NT2/D1 (cell line): ENCODE measurements at regions not wholly inside any gene's neighbourhood (a gene's known extent, or its start where the extent isn't known, plus 50 kb on each side); places are given as distances from the start of the nearest gene placed in this dataset.
"Not testable (repeated sequence)": the region's sequence is repeated elsewhere in the genome, so short reads cannot be mapped to it uniquely, and the experiment has no call there.

Experiments
- DNase-seq: peaks from one replicate; pipeline ENCODE4 v3.0.0-alpha.2; 2011; ENCODE audit warnings: low read depth, low spot score
- H3K27me3 ChIP-seq: 2 replicates; pipeline ENCODE4 v1.6.0; 2011; ENCODE audit warnings: mild to moderate bottlenecking; ENCODE audit not compliant: insufficient read length, insufficient read depth
- H3K36me3 ChIP-seq: 2 replicates; pipeline ENCODE4 v1.6.1; 2011; ENCODE audit warnings: mild to moderate bottlenecking, low read length, mixed read lengths; ENCODE audit not compliant: insufficient read depth, insufficient read length
- H3K4me1 ChIP-seq: 2 replicates; pipeline ENCODE4 v1.5.1; 2011; ENCODE audit not compliant: insufficient read depth, insufficient read length
- H3K4me3 ChIP-seq: 2 replicates; pipeline ENCODE4 v1.5.1; 2011; ENCODE audit warnings: low read depth; ENCODE audit not compliant: insufficient read length
- H3K9ac ChIP-seq: 2 replicates; pipeline ENCODE4 v1.6.0; 2011; ENCODE audit warnings: low read depth; ENCODE audit not compliant: insufficient read length
- H3K9me3 ChIP-seq: 2 replicates; pipeline ENCODE4 v1.5.1; 2011; ENCODE audit warnings: mild to moderate bottlenecking, low read length; ENCODE audit not compliant: insufficient read depth
- SUZ12 ChIP-seq: IDR thresholded peaks from 2 replicates; pipeline ENCODE4 v1.6.1; 2011; ENCODE audit not compliant: insufficient read length, insufficient read depth; ENCODE audit errors: extremely low read depth
- YY1 ChIP-seq: IDR thresholded peaks from 2 replicates; pipeline ENCODE4 v1.6.1; 2011; ENCODE audit not compliant: insufficient read length, insufficient read depth
- ZNF274 ChIP-seq: IDR thresholded peaks from 2 replicates; pipeline ENCODE4 v1.6.1; 2011; ENCODE audit warnings: mild to moderate bottlenecking, low read depth, low read length

DNA sequence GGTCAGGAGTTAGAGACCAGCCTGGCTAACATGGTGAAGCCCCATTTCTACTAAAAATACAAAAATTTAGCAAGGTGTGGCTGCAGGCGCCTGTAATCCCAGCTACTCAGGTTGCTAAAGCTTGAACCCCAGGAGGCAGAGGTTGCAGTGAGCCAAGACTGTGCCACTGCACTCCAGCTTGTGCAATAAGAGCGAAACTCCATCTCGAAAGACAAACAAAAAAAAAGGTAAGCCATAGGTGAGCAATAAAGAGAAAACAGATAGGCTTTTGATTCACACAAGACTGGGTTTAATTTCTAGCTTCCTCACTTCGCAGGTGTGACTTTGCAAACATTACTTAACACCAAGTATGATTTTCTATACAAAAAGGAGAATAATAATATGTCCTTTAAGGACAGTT lies 72.3 kb upstream of the ACBD5 start:
- no peak for DNase-seq
- TF ChIP-seq SUZ12, result no peak
- no peak for TF ChIP-seq YY1
- TF ChIP-seq ZNF274, result no peak
- H3K9ac ChIP-seq, result no peak overlapping the region
- no peaks in the 10 kb centered on the region for H3K27me3 ChIP-seq
- H3K9me3 ChIP-seq, result no peaks in the 10 kb centered on the region
- no peak overlapping the region for H3K4me3 ChIP-seq
- no peaks in the 10 kb centered on the region for H3K36me3 ChIP-seq
- no peaks in the 10 kb centered on the region for H3K4me1 ChIP-seq

DNA sequence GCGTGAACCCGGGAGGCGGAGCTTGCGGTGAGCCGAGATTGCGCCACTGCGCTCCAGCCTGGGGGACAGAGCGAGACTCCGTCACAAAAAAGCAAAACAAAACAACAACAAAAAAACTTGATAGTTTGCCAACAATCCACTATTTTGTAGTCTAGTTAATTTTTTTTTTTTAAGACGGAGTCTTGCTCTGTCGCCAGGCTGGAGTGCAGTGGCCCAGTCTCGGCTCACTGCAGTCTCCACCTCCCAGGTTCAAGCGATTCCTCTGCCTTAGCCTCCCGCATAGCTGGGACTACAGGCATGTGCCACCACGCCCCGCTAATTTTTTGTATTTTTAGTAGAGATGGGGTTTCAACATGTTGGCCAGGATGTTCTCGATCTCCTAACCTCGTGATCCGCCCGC lies 71.2 kb upstream of the ACBD5 start:
- H3K4me1 ChIP-seq, DNase-seq, H3K9ac ChIP-seq, H3K27me3 ChIP-seq, H3K36me3 ChIP-seq, H3K9me3 ChIP-seq, H3K4me3 ChIP-seq: not testable (repeated sequence)

DNA sequence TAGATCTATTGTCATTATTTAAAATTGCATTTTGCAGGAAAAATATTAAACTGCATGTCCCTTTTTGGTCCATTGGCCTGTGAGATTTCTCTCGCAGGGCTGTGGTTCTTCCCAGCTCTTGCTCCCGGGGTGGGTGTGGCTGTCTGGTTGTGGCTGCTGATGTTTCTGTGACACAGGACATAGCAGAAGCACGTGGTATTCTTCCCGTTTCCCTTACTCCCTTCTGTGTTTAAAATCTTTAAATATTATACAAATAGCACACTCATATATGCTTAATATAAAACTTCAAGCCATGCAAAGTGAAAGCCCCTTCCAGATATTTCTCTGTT lies 57.9 kb upstream of the ACBD5 start:
- peaks cover 12% of the 10 kb centered on the region; the same call in 1 of the 2 replicates for H3K9me3 ChIP-seq
- not testable (repeated sequence) for H3K9ac ChIP-seq, DNase-seq, H3K4me1 ChIP-seq, H3K36me3 ChIP-seq, H3K27me3 ChIP-seq, H3K4me3 ChIP-seq

DNA sequence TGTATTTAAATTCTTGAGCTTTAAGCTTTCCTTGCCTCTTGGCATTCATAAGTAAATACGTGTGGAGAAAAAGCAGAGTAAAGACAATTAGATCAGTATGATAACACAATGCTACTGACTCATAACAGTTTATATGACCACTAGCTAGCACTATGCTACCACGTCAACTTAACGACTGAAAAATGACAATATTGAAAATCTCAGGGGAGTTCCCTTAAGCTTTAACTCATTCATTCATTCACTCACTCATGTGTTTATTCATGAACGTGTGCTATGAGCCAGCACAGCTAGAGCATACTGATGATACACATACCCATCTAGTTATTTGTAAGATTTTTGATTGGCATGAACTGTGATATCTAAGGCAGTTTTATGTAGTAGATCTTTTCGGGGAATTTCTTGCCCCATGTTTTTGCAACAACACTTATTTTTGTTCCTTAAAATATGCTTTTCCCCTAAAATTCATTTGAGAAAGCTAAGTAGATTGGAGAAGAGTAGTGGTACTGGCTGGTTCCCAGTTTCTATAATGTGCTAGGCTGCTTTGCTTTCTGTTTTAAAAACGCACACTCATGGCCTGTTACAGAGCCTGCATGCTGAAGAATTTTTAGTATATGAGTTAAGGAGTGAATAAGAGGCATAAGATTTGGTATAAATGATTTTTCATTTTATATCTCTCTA lies 57.4 kb upstream of the ACBD5 start:
- H3K4me1 ChIP-seq, result no peaks in the 10 kb centered on the region
- H3K27me3 ChIP-seq, result no peaks in the 10 kb centered on the region
- H3K9ac ChIP-seq, result no peak overlapping the region
- TF ChIP-seq YY1, result no peak
- no peak for TF ChIP-seq SUZ12
- TF ChIP-seq ZNF274, result no peak
- no peaks in the 10 kb centered on the region for H3K36me3 ChIP-seq
- H3K9me3 ChIP-seq, result peaks cover 12% of the 10 kb centered on the region; the same call in 1 of the 2 replicates
- H3K4me3 ChIP-seq, result no peak overlapping the region
- no peak for DNase-seq

DNA sequence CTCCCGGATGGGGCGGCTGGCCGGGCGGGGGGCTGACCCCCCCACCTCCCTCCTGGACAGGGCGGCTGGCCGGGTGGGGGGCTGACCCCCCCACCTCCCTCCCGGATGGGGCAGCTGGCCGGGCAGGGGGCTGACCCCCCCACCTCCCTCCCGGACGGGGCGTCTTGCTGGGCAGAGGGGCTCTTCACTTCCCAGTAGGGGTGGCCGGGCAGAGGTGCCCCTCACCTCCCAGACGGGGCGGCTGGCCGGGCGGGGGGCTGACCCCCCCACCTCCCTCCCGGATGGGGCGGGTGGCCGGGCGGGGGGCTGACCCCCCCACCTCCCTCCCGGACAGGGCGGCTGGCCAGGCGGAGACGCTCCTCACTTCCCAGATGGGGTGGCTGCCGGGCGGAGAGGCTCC lies 55.7 kb upstream of the ACBD5 start:
- not testable (repeated sequence) for H3K4me3 ChIP-seq, H3K27me3 ChIP-seq, H3K4me1 ChIP-seq, DNase-seq, H3K9ac ChIP-seq, H3K36me3 ChIP-seq
- peaks cover 12% of the 10 kb centered on the region; the same call in 1 of the 2 replicates for H3K9me3 ChIP-seq

DNA sequence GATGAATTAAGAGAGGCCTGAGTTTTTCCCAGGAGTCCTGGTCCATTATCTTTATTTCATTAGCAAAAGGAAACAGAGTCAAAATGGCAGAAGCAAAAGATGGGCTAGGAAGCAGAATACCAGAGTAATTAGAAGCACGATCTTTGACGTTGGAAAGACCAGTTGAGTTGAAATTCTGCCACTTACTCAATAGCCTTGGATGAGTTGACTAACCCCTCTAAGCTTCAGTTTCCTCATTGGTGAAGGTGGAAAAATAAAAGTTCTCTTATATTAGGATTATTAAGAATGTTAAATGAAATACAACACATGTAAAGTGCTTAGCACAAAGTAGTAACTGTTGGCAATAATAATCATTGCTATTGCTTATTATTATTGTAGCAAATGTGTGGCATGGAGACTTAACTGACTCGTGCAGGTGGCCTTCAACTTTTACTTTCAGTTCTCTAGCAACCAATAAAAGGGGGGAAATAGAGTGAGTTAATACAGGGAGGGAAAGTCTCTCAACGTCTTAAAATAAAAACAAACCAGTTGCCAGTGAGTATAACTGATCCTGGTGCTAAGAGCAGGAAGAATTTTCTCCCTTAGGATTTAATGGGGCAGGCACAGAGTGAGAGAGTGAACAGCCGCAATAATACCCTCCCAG lies 50.8 kb upstream of the ACBD5 start:
- H3K27me3 ChIP-seq, H3K9me3 ChIP-seq, DNase-seq, H3K9ac ChIP-seq, H3K4me1 ChIP-seq, H3K36me3 ChIP-seq, H3K4me3 ChIP-seq: not testable (repeated sequence)
